Ovary (tissue), 3 donors: ENCODE measurements at regions not wholly inside any gene's neighbourhood (a gene's known extent, or its start where the extent isn't known, plus 50 kb on each side); places are given as distances from the start of the nearest gene placed in this dataset.

Experiments
- CTCF ChIP-seq, 3 donors: fragments of 450-650 bp in 2 of 3; fragments of 200-600 bp in 1 of 3; IDR thresholded peaks; one replicate each; pipeline versions ENCODE4 v1.5.1 to v1.8.0; 2016 to 2022; ENCODE audit warnings: antibody characterized with exemption in 3 of 3, mild to moderate bottlenecking in 1 of 3
- EP300 ChIP-seq: sonication (generic); formaldehyde crosslinking; IDR thresholded peaks from one replicate; pipeline ENCODE4 v1.6.1; 2017; ENCODE audit warnings: antibody characterized with exemption
- POLR2A ChIP-seq: fragments of 450-650 bp; IDR thresholded peaks from one replicate; pipeline ENCODE4 v1.6.1; 2017; ENCODE audit warnings: antibody characterized with exemption, mild to moderate bottlenecking, moderate library complexity
- donor health status: DM: no; HTN: no; CAD: no.

- TF ChIP-seq CTCF (IDR thresholded peaks at IDR 0.05) (no peak), POLR2A (no peak), EP300 (no peak)
Observed at GRCh38 chrY:19628926-19629325, 115.6 kb downstream of the KDM5D start.
